ENCODE measurements at regions not wholly inside any gene's neighbourhood (a gene's known extent, or its start where the extent isn't known, plus 50 kb on each side); places are given as distances from the start of the nearest gene placed in this dataset.

DNA sequence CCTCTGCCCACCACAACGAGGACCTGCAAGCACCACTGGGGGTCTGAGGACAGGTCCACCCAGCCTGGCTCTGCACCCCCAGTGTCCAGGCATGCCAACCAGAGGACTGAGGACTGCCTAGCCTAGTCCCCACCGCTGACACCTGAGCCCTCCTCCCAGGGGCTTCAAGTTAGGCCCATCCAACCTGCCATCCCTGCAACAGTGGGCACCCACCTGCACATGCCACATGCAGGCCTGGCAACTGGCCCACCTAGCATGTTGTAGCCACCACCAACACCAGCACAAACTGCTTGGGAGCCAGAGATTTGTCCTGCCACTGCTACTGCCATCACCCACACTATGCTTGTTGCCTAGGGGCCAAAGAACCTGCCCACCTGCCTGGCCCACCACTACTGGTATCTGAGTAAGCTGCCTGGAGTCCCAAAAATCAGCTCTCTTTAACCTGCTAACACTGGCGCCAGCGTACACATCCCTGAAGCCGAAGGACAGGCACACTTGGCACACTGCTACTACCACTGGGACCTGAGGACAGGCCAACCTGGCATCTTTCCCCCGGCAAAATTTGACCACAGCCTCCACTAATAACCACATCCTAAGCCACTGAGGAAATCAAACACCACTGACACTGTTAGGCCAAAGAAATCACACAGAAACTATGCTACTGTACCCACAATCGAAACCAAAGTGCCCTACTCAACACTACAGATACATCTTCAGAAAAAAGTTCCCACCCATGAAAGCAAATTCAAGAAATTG, 61.5 kb downstream of the PSMG1 start:
- TF ChIP-seq SP7 (tag by site-specific recombination; IDR thresholded peaks at IDR 0.05) = no peak
- TF ChIP-seq ZNF132 (tag by site-specific recombination; IDR thresholded peaks at IDR 0.05; ENCODE audit: borderline replicate concordance) = no peak
- TF ChIP-seq ZNF621 (tag by site-specific recombination; IDR thresholded peaks at IDR 0.05) = no peak
- TF ChIP-seq, protein P1, sequence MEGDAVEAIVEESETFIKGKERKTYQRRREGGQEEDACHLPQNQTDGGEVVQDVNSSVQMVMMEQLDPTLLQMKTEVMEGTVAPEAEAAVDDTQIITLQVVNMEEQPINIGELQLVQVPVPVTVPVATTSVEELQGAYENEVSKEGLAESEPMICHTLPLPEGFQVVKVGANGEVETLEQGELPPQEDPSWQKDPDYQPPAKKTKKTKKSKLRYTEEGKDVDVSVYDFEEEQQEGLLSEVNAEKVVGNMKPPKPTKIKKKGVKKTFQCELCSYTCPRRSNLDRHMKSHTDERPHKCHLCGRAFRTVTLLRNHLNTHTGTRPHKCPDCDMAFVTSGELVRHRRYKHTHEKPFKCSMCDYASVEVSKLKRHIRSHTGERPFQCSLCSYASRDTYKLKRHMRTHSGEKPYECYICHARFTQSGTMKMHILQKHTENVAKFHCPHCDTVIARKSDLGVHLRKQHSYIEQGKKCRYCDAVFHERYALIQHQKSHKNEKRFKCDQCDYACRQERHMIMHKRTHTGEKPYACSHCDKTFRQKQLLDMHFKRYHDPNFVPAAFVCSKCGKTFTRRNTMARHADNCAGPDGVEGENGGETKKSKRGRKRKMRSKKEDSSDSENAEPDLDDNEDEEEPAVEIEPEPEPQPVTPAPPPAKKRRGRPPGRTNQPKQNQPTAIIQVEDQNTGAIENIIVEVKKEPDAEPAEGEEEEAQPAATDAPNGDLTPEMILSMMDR (tag by site-specific recombination; IDR thresholded peaks at IDR 0.05) = no peak
- no peak for TF ChIP-seq ZNF248 (tag by site-specific recombination; IDR thresholded peaks at IDR 0.05)
- TF ChIP-seq ZNF660 (tag by site-specific recombination; IDR thresholded peaks at IDR 0.05) = no peak
- TF ChIP-seq, protein P2, sequence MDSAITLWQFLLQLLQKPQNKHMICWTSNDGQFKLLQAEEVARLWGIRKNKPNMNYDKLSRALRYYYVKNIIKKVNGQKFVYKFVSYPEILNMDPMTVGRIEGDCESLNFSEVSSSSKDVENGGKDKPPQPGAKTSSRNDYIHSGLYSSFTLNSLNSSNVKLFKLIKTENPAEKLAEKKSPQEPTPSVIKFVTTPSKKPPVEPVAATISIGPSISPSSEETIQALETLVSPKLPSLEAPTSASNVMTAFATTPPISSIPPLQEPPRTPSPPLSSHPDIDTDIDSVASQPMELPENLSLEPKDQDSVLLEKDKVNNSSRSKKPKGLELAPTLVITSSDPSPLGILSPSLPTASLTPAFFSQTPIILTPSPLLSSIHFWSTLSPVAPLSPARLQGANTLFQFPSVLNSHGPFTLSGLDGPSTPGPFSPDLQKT (IDR thresholded peaks at IDR 0.05; ENCODE audit: borderline replicate concordance, low read depth, low read length) = no peak
- TF ChIP-seq, protein P3, sequence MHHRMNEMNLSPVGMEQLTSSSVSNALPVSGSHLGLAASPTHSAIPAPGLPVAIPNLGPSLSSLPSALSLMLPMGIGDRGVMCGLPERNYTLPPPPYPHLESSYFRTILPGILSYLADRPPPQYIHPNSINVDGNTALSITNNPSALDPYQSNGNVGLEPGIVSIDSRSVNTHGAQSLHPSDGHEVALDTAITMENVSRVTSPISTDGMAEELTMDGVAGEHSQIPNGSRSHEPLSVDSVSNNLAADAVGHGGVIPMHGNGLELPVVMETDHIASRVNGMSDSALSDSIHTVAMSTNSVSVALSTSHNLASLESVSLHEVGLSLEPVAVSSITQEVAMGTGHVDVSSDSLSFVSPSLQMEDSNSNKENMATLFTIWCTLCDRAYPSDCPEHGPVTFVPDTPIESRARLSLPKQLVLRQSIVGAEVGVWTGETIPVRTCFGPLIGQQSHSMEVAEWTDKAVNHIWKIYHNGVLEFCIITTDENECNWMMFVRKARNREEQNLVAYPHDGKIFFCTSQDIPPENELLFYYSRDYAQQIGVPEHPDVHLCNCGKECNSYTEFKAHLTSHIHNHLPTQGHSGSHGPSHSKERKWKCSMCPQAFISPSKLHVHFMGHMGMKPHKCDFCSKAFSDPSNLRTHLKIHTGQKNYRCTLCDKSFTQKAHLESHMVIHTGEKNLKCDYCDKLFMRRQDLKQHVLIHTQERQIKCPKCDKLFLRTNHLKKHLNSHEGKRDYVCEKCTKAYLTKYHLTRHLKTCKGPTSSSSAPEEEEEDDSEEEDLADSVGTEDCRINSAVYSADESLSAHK (tag by site-specific recombination; IDR thresholded peaks at IDR 0.05) = no peak
- no peak for TF ChIP-seq ZSCAN30 (tag by site-specific recombination; IDR thresholded peaks at IDR 0.05)
- no peak for TF ChIP-seq WT1 (tag by site-specific recombination; IDR thresholded peaks at IDR 0.05)
- TF ChIP-seq SP2 (tag by site-specific recombination; IDR thresholded peaks at IDR 0.05) = no peak
- no peak for TF ChIP-seq IKZF3 (tag by site-specific recombination; IDR thresholded peaks at IDR 0.05)
- no peak for TF ChIP-seq ZNF214 (tag by site-specific recombination; IDR thresholded peaks at IDR 0.05; ENCODE audit: borderline replicate concordance)
- no peak for TF ChIP-seq ZNF354C (tag by site-specific recombination; IDR thresholded peaks at IDR 0.05; ENCODE audit: borderline replicate concordance, low read depth)
